Peyer's patch (tissue), 4 donors: ENCODE measurements at regions not wholly inside any gene's neighbourhood (a gene's known extent, or its start where the extent isn't known, plus 50 kb on each side); places are given as distances from the start of the nearest gene placed in this dataset.

Source experiments
- DNase-seq, 3 donors: peaks; one replicate each; pipeline ENCODE4 v3.0.0-alpha.2; 2017 to 2019
- H3K27ac ChIP-seq, 4 donors: fragments of 200-600 bp; sonication (generic); one replicate each; pipeline ENCODE4 v1.5.1; 2016 to 2019
- H3K27me3 ChIP-seq, 2 donors: fragments of 200-600 bp; sonication (generic); one replicate each; pipeline ENCODE4 v1.5.1; 2019
- H3K36me3 ChIP-seq, 3 donors: fragments of 200-600 bp; sonication (generic); one replicate each; pipeline ENCODE4 v1.5.1; 2016 to 2019
- H3K4me1 ChIP-seq, 4 donors: fragments of 200-600 bp; sonication (generic); one replicate each; pipeline ENCODE4 v1.5.1; 2016 to 2019
- H3K4me3 ChIP-seq, 4 donors: fragments of 200-600 bp; sonication (generic); 1 replicate in 3 of 4; 2 replicates in 1 of 4; pipeline ENCODE4 v1.5.1; 2016 to 2019; ENCODE audit warnings: mild to moderate bottlenecking in 1 of 4
- H3K9me3 ChIP-seq, 4 donors: fragments of 200-600 bp; sonication (generic); one replicate each; pipeline ENCODE4 v1.5.1; 2016 to 2019; ENCODE audit warnings: mild to moderate bottlenecking in 1 of 4
- POLR2A ChIP-seq, 2 donors: fragments of 450-650 bp; IDR thresholded peaks; one replicate each; pipeline ENCODE4 v1.5.1; 2017; ENCODE audit warnings: antibody characterized with exemption in 2 of 2, mild to moderate bottlenecking in 2 of 2, moderate library complexity in 2 of 2
- TF ChIP-seq, protein P1 (sequence below), 6 experiments: fragments of 450-650 bp in 4 of 6; fragments of 200-600 bp in 2 of 6; sonication (generic) in 1 of 6; IDR thresholded peaks; one replicate each; pipeline ENCODE4 v1.5.1; 2017 to 2019; ENCODE audit warnings: antibody characterized with exemption in 6 of 6, mild to moderate bottlenecking in 3 of 6, moderate library complexity in 1 of 6

DNA sequence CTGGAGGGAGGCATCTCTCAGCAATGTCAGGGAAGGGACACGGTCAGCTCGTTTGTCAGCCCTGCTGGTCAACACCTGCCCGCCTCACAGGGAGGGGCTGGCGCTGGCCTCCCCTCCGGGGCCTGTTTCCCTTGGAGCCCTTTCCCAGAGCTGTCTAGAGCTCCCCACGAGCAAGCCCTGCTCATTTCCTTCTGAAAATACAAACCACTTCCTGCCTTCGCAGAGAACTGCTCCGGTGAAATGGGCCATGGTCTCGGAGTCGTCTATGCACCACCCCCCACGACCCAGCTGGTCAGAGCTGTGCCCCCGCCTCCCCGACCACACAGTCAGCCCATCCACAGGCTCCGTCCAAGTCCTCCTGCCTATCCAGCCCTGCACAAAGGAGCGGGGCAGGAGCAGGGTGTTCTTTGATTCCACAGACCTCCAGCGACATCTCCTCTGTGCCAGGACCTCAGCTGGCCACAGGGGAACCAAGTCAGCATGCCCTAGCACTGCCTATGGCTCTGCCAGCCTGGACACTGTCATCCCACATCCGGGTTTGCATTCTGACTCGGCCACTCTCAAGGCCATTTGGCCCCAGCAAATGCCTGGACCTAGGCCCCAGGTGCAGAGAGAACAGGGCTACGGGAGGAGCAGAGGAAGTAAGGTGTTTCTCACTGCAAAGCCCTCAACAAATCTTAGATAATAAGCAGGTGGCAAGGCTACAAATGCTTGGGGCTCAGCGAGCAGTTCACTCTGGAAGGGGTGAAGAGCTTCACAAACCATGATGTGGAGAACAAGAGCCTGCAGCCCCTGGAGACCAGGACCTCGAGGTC, 82.1 kb upstream of the WNT11 start:
- peaks cover 0 to 4% (median 0%) of the 10 kb centered on the region in 4 donors for H3K9me3 ChIP-seq
- no peak for DNase-seq
- H3K4me3 ChIP-seq, result no peak overlapping the region
- no peaks in the 10 kb centered on the region for H3K27me3 ChIP-seq
- TF ChIP-seq, protein P1, sequence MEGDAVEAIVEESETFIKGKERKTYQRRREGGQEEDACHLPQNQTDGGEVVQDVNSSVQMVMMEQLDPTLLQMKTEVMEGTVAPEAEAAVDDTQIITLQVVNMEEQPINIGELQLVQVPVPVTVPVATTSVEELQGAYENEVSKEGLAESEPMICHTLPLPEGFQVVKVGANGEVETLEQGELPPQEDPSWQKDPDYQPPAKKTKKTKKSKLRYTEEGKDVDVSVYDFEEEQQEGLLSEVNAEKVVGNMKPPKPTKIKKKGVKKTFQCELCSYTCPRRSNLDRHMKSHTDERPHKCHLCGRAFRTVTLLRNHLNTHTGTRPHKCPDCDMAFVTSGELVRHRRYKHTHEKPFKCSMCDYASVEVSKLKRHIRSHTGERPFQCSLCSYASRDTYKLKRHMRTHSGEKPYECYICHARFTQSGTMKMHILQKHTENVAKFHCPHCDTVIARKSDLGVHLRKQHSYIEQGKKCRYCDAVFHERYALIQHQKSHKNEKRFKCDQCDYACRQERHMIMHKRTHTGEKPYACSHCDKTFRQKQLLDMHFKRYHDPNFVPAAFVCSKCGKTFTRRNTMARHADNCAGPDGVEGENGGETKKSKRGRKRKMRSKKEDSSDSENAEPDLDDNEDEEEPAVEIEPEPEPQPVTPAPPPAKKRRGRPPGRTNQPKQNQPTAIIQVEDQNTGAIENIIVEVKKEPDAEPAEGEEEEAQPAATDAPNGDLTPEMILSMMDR (IDR thresholded peaks at IDR 0.05), result no peak
- TF ChIP-seq POLR2A (IDR thresholded peaks at IDR 0.05), result no peak
- H3K27ac ChIP-seq, result peak overlapping the region in 2 of 4 donors; percentile 30 to 42
- no peaks in the 10 kb centered on the region for H3K36me3 ChIP-seq
- H3K4me1 ChIP-seq, result peaks cover 0 to 3% (median 0%) of the 10 kb centered on the region in 4 donors

DNA sequence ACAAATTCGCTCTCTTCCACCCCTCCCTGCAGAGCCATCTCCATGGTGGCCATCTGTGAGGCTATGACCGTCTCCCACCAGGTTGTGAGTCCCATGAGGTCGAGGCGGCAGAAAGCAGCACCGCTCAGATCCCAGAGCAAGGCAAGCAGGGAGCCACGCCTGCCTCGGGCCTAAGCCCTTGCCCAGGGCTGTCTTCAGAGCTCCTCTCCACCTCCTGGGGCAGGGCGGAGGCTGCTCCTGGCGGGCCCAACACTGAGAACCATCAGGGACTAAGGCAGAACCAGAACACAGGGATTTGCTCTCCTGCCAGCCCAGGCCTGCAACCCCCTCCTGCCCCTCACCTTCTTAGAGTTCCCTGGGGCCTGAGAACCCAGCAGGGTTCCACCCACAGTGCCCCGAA, 80.9 kb upstream of the WNT11 start:
- H3K4me1 ChIP-seq, result no peaks in the 10 kb centered on the region
- no peaks in the 10 kb centered on the region for H3K27me3 ChIP-seq
- H3K4me3 ChIP-seq, result no peak overlapping the region
- no peak for TF ChIP-seq POLR2A (IDR thresholded peaks at IDR 0.05)
- TF ChIP-seq, protein P1 (IDR thresholded peaks at IDR 0.05), result no peak
- no peak for DNase-seq
- H3K36me3 ChIP-seq, result no peaks in the 10 kb centered on the region
- H3K9me3 ChIP-seq, result peaks cover 0 to 4% (median 0%) of the 10 kb centered on the region in 4 donors
- no peak overlapping the region for H3K27ac ChIP-seq

DNA sequence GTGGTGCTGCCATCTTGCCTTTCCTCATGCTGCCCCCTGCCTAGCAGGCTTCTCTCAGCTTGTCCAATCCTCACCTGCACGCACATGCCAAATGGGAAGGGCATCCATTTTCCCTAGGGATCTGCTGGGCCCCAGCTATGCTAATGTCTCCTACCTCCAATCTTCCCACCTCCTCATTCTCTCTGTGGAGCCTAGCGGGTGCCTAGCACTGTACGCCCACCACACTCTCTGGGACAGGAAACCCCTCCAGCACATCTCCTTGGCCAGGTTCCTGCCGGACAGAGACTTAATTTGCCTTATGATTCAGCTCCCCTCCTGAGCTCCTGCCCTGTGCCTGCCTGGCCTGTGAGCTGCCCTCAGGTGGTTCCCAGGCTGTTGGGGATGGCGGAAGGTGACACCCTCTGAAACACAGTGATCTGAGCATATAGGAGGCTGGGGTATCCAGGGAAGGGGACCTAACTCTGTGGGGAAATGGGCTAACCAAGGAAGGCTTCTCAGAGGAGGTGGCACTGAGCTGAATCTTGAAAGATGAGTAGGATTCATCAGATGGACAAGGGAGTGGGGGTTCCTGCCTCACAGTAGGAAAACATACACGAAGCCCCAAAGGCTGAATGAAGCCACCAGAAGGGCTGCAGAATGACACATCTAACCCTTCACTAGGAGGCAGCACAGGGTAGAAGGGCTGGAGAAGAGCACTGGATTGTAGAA, 79.2 kb upstream of the WNT11 start:
- no peaks in the 10 kb centered on the region for H3K36me3 ChIP-seq
- no peaks in the 10 kb centered on the region for H3K27me3 ChIP-seq
- no peak overlapping the region for H3K4me3 ChIP-seq
- H3K27ac ChIP-seq, result no peak overlapping the region
- H3K4me1 ChIP-seq, result no peaks in the 10 kb centered on the region
- TF ChIP-seq POLR2A (IDR thresholded peaks at IDR 0.05), result no peak
- TF ChIP-seq, protein P1 (IDR thresholded peaks at IDR 0.05), result no peak
- H3K9me3 ChIP-seq, result no peaks in the 10 kb centered on the region
- no peak for DNase-seq

DNA sequence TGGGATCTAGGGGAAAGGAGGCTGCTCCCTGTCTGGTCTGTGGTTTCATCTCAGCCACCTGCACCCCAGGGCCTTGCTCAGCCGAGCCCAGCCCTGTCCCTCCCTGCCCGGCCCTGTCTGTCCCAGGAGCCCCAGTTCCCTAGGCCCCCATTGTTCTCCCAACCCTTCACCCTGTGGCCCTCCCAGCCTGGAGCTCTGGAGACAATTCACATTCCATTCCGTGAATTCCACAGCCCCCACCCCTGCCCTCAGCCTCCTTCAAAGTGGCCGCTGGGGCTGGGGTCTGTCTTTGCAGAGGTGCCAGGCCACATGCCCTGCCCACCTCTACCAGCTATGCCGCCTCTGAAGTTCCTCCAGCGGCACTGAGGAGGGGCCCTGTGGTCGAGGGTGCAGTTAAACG, 77.9 kb upstream of the WNT11 start:
- DNase-seq, result no peak
- TF ChIP-seq POLR2A (IDR thresholded peaks at IDR 0.05), result no peak
- Histone ChIP-seq H3K4me3 (no peak overlapping the region), H3K27ac (no peak overlapping the region), H3K9me3 (no peaks in the 10 kb centered on the region), H3K27me3 (no peaks in the 10 kb centered on the region), H3K36me3 (no peaks in the 10 kb centered on the region), H3K4me1 (no peaks in the 10 kb centered on the region)

DNA sequence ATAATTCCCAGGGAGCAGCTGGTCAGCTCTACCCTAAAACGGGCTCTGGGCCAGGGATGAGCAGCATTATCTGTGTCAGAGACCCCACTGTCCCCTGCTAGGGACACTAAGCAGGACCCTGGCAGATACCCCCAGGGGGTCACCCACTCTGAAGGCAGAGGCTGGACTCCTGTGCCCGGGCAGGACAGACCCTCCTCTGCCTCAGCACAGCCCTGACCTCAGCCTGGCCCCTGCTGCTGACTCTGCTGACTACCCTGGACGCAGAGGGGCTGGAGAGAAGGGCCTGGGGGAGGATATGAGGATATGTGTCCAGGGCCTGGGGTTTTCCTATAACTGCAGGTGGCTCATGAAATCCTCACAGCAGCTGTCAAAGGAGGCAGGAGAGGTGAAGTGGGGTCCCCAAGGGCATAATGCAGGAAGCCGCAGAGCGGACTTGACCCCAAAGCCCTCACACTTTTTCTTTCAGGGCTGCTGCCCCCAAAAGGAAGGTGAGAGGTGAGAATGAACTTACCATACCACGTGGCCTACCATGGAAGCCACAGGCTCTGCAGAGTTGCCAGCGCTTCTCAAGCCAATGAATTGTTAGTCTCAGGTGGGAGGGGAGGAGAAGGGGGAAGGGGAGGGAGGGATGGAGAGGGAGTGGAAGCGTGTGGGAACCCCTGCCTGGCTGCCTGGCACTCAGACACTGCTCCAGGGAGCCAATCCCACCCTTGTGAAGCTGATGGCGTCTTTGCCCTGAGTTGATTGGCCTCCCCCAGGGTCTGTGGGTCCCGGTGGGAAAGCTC, 76.7 kb upstream of the WNT11 start:
- Histone ChIP-seq H3K4me1 (no peaks in the 10 kb centered on the region), H3K36me3 (no peaks in the 10 kb centered on the region), H3K4me3 (no peak overlapping the region), H3K27me3 (no peaks in the 10 kb centered on the region), H3K27ac (no peak overlapping the region), H3K9me3 (no peaks in the 10 kb centered on the region)
- DNase-seq, result no peak
- TF ChIP-seq, protein P1 (IDR thresholded peaks at IDR 0.05), result no peak
- TF ChIP-seq POLR2A (IDR thresholded peaks at IDR 0.05), result no peak
